Adrenal gland (tissue), 9 donors: ENCODE measurements at regions not wholly inside any gene's neighbourhood (a gene's known extent, or its start where the extent isn't known, plus 50 kb on each side); places are given as distances from the start of the nearest gene placed in this dataset.

Experiments
- DNase-seq, 7 donors: peaks; one replicate each; pipeline ENCODE4 v3.0.0-alpha.2; 2019 to 2020
- H3K27ac ChIP-seq, 5 donors: fragments of 200-600 bp; sonication (generic) in 4 of 5; 1 replicate in 3 of 5; 2 replicates in 2 of 5; pipeline versions ENCODE4 v1.5.1 to v1.8.0; 2016 to 2020; ENCODE audit warnings: mild to moderate bottlenecking in 1 of 5
- H3K27me3 ChIP-seq: fragments of 200-600 bp; 2 replicates; pipeline ENCODE4 v1.8.0; 2021
- H3K36me3 ChIP-seq, 2 donors: fragments of 200-600 bp; replicated peaks in 1 of 2; 1 replicate in 1 of 2; 2 replicates in 1 of 2; pipeline versions ENCODE4 v1.5.1 to v1.8.0; 2018 to 2022
- H3K4me1 ChIP-seq, 2 donors: fragments of 200-600 bp; replicated peaks in 1 of 2; 1 replicate in 1 of 2; 2 replicates in 1 of 2; pipeline versions ENCODE4 v1.5.1 to v1.8.0; 2018 to 2021
- H3K4me3 ChIP-seq, 4 donors: fragments of 200-600 bp; sonication (generic) in 3 of 4; one replicate each; pipeline ENCODE4 v1.5.1; 2016 to 2018
- H3K9me3 ChIP-seq, 3 donors: fragments of 200-600 bp; sonication (generic) in 1 of 3; replicated peaks in 1 of 3; 1 replicate in 2 of 3; 2 replicates in 1 of 3; pipeline versions ENCODE4 v1.5.1 to v1.8.0; 2016 to 2021
- POLR2A ChIP-seq, 2 donors: fragments of 450-650 bp; IDR thresholded peaks; one replicate each; pipeline ENCODE4 v1.6.1; 2017; ENCODE audit warnings: antibody characterized with exemption in 2 of 2, mild to moderate bottlenecking in 2 of 2, moderate library complexity in 1 of 2
- WGBS, 4 donors: extraction: QIAGEN DNeasy Blood & Tissue Kit in 2 of 4; methylation state at CpG; one replicate each; pipeline versions ENCODE4 v1.1.5 to v1.1.7; 2013 to 2017; 5-methylcytosine and 5-hydroxymethylcytosine counted together
- intact Hi-C, 2 donors: fragments of 100-400 bp; cut with DNase I; formaldehyde crosslinking; loops; one replicate each; pipeline versions ENCODE4 v1.14.1 to v1.15.0; 2022 to 2023
- TF ChIP-seq, protein P1 (sequence below), 6 experiments: fragments of 450-650 bp in 4 of 6; fragments of 200-600 bp in 2 of 6; sonication (generic) in 1 of 6; IDR thresholded peaks; 1 replicate in 5 of 6; 2 replicates in 1 of 6; pipeline versions ENCODE4 v1.5.1 to v1.8.0; 2016 to 2021; ENCODE audit warnings: antibody characterized with exemption in 6 of 6, mild to moderate bottlenecking in 2 of 6, moderate library complexity in 1 of 6
- donor health status: healthy with polysubstance abuse.
- donor health status: Bipolar disorder and iron deficiency.
- donor health status: DM: yes; HTN: yes; CAD: no.
- donor health status: DM: no; HTN: no; CAD: no.
- donor health status: DM: no; HTN: no; CAD: no.

DNA sequence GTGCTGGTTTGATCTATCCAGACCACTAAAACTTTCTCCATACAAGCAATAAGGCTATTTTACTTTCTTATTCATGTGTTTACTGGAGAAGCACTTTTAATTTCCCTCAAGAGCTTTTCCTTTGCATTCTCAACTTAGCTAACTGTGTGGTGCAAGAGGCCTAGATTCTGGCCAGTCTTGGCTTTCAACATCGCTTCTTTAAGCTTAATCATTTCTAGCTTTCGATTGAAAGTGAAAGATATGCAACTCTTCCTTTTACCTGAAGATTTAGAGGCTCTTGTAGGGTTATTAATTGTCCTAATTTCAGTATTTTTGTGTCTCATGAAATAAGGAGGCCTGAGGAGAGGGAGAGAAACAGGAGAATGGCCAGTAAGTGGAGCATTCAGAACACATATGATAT is 234.8 kb upstream of the GADL1 start:
- Histone ChIP-seq H3K27me3 (no peaks in the 10 kb centered on the region), H3K9me3 (no peaks in the 10 kb centered on the region), H3K4me3 (no peak overlapping the region), H3K4me1 (no peaks in the 10 kb centered on the region), H3K36me3 (no peaks in the 10 kb centered on the region), H3K27ac (no peak overlapping the region)
- intact Hi-C loops: no loop called here
- 91 to 96% (median 94%) methylated on average over 2 of the region's 2 CpGs for WGBS, 4 donors
- no peak for DNase-seq
- TF ChIP-seq POLR2A (IDR thresholded peaks at IDR 0.05): no peak
- TF ChIP-seq, protein P1, sequence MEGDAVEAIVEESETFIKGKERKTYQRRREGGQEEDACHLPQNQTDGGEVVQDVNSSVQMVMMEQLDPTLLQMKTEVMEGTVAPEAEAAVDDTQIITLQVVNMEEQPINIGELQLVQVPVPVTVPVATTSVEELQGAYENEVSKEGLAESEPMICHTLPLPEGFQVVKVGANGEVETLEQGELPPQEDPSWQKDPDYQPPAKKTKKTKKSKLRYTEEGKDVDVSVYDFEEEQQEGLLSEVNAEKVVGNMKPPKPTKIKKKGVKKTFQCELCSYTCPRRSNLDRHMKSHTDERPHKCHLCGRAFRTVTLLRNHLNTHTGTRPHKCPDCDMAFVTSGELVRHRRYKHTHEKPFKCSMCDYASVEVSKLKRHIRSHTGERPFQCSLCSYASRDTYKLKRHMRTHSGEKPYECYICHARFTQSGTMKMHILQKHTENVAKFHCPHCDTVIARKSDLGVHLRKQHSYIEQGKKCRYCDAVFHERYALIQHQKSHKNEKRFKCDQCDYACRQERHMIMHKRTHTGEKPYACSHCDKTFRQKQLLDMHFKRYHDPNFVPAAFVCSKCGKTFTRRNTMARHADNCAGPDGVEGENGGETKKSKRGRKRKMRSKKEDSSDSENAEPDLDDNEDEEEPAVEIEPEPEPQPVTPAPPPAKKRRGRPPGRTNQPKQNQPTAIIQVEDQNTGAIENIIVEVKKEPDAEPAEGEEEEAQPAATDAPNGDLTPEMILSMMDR (IDR thresholded peaks at IDR 0.05): no peak

DNA sequence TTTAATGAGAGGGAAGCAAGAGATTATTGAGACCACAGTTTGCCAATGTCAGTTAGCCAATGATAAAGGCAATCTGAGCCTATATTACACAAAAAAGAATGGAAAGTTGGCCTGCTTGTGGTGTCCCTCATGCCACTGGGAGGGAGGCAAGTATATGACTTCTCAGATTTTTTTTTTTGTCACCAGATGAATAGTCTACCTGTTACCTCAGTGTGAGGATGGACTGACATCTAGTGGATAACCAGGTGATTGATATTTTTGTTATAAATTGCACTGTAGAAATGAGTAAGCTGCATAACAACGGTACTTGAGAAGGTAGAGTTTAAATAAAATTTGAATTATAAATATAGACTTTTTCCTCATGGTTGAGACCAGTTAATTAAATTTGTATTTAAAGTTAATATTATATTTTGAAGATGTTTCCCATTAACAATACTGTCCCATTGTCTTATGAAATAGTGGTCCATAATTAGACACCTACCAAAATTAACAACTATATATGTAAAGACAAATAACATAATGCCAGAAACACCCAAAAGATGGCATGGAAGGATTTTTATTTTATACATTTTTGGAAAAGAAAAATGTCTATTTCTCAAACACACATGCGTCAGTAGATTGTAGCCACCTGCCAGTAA is 237.8 kb upstream of the GADL1 start:
- TF ChIP-seq, protein P1 (IDR thresholded peaks at IDR 0.05): peak; percentile 13 to 66 (median 55)
- no peak for TF ChIP-seq POLR2A (IDR thresholded peaks at IDR 0.05)
- no peak overlapping the region for H3K4me3 ChIP-seq
- intact Hi-C loops: loop anchor here in 1 of 2 donors (10.0 kb wide), 1 partner anchor 367 kb away; no protein-coding TSS in a partner anchor
- no peaks in the 10 kb centered on the region for H3K4me1 ChIP-seq
- no peak overlapping the region for H3K27ac ChIP-seq
- no peaks in the 10 kb centered on the region for H3K9me3 ChIP-seq
- no peaks in the 10 kb centered on the region for H3K36me3 ChIP-seq
- no peak for DNase-seq
- WGBS, 4 donors: 66 to 82% (median 71%) methylated on average over 2 of the region's 2 CpGs
- no peaks in the 10 kb centered on the region for H3K27me3 ChIP-seq

DNA sequence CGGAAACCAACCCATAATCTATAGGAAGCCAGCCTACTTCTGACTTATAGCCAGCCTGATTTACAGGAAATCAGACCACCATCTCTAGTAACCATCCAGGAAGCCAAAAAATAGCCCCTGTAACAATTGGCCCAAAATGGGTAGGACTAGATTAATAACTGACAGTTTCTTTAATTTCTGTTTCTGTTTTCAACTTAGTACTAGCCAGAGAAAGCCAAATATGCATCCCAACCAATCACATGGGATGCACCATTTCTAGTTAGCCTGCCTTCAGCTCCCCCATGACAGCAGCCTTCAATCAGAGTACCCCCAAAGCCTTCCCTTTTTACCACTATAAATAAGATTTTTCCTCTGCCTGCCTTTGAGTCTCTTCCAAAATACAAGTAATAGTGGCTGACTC is 239.1 kb upstream of the GADL1 start:
- intact Hi-C loops: loop anchor here in 1 of 2 donors (10.0 kb wide), 1 partner anchor 369 kb away; no protein-coding TSS in a partner anchor
- H3K9me3 ChIP-seq: no peaks in the 10 kb centered on the region
- no peaks in the 10 kb centered on the region for H3K36me3 ChIP-seq
- H3K27me3 ChIP-seq: no peaks in the 10 kb centered on the region
- no peak overlapping the region for H3K4me3 ChIP-seq
- TF ChIP-seq POLR2A (IDR thresholded peaks at IDR 0.05): no peak
- H3K4me1 ChIP-seq: no peaks in the 10 kb centered on the region
- H3K27ac ChIP-seq: no peak overlapping the region
- 91 to 100% (median 100%) methylated on average over 1 of the region's 1 CpG for WGBS, 4 donors
- DNase-seq: no peak

DNA sequence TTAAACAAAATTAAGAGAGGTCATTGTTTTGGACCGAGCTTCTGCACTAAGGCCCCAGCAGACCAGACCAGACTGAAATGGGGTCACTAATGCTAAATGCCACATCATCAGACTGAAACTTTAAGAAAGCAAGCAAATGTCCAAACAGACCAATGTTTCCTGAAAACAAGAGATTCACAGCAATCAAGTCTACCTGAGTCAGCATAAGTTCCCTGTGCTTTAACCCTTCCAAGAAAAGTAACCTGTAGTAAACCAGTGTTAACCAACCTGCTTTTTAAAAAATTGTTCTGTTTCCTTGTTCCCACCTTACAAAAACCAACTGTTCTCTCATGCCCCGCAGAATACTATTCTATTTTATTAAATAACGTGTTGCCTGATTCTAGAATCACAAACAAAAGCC is 241.1 kb upstream of the GADL1 start:
- DNase-seq: no peak
- TF ChIP-seq POLR2A (IDR thresholded peaks at IDR 0.05): no peak
- TF ChIP-seq, protein P1 (IDR thresholded peaks at IDR 0.05): no peak
- Histone ChIP-seq H3K9me3 (no peaks in the 10 kb centered on the region), H3K36me3 (no peaks in the 10 kb centered on the region), H3K27ac (no peak overlapping the region), H3K27me3 (no peaks in the 10 kb centered on the region), H3K4me1 (no peaks in the 10 kb centered on the region), H3K4me3 (no peak overlapping the region)
- intact Hi-C loops: loop anchor here in 1 of 2 donors (10.0 kb wide), 1 partner anchor 371 kb away; no protein-coding TSS in a partner anchor
- 80 to 91% (median 81%) methylated on average over 3 of the region's 3 CpGs for WGBS, 4 donors
